ENCODE measurements at regions not wholly inside any gene's neighbourhood (a gene's known extent, or its start where the extent isn't known, plus 50 kb on each side); places are given as distances from the start of the nearest gene placed in this dataset.
"Not testable (repeated sequence)": the region's sequence is repeated elsewhere in the genome, so short reads cannot be mapped to it uniquely, and the experiment has no call there.

DNA sequence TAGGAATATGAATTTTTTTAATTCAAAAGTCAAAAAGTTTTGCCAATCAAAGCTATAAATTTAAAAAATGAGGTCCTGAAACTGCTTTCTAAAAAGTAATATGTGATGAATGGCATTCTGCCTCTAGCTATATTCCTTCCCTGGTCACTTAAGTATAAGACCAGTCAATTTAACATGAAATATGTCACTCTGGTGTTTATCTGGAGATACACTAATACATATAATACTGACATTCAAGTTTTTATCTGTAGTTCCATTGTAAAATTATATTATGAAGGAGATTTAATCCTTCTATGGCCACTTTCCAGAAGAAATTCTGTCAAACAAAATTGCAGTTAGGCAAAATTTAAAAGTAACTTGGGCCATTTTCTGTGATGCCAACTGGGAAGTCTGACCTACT lies 236.8 kb downstream of the CNTN3 start:
- H3K4me3 ChIP-seq = no peak overlapping the region
- TF ChIP-seq, protein P1, sequence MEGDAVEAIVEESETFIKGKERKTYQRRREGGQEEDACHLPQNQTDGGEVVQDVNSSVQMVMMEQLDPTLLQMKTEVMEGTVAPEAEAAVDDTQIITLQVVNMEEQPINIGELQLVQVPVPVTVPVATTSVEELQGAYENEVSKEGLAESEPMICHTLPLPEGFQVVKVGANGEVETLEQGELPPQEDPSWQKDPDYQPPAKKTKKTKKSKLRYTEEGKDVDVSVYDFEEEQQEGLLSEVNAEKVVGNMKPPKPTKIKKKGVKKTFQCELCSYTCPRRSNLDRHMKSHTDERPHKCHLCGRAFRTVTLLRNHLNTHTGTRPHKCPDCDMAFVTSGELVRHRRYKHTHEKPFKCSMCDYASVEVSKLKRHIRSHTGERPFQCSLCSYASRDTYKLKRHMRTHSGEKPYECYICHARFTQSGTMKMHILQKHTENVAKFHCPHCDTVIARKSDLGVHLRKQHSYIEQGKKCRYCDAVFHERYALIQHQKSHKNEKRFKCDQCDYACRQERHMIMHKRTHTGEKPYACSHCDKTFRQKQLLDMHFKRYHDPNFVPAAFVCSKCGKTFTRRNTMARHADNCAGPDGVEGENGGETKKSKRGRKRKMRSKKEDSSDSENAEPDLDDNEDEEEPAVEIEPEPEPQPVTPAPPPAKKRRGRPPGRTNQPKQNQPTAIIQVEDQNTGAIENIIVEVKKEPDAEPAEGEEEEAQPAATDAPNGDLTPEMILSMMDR (IDR thresholded peaks at IDR 0.05; ENCODE audit: control extremely low read depth, extremely low read depth) = no peak
- no peak overlapping the region for H3K27ac ChIP-seq (ENCODE audit: low read depth in 1 of 2, low read length in 1 of 2)
- H3K4me1 ChIP-seq (ENCODE audit: control insufficient read depth in 5 of 5, insufficient read depth in 5 of 5, low read length in 5 of 5) = no peaks in the 10 kb centered on the region
- no peaks in the 10 kb centered on the region for H3K36me3 ChIP-seq (ENCODE audit: control insufficient read depth in 4 of 4, insufficient read depth in 4 of 4, low read length in 4 of 4)
- no peak for ATAC-seq (ENCODE audit: insufficient read depth, low FRiP score)
- no peaks in the 10 kb centered on the region for H3K27me3 ChIP-seq (ENCODE audit: control insufficient read depth in 3 of 3, insufficient read depth in 3 of 3, low read length in 2 of 3)
- DNase-seq = no peak
- no peaks in the 10 kb centered on the region for H3K9me3 ChIP-seq (ENCODE audit: control insufficient read depth in 4 of 4, insufficient read depth in 3 of 4, low read length in 3 of 4)
- H3K9ac ChIP-seq (ENCODE audit: insufficient read depth in 1 of 2, low read length in 2 of 2) = no peak overlapping the region

DNA sequence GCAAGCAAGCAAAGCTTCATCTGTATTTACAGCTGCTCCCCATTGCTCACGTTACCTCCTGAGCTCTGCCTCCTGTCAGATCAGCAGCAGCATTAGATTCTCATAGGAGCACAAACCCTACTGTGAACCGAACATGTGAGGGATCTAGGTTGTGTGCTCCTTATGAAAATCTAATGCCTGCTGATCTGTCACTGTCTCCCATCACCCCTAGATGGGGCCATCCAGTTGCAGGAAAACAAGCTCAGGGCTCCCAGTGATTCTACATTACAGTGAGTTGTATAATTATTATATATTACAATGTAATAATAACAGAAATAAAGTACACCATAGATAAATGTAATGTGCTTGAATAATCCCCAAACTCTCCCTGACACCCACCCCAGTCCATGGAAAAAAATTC lies 238.1 kb downstream of the CNTN3 start:
- not testable (repeated sequence) for ATAC-seq (ENCODE audit: insufficient read depth, low FRiP score); H3K4me1 ChIP-seq (ENCODE audit: control insufficient read depth in 5 of 5, insufficient read depth in 5 of 5, low read length in 5 of 5); H3K9ac ChIP-seq (ENCODE audit: insufficient read depth in 1 of 2, low read length in 2 of 2); H3K27me3 ChIP-seq (ENCODE audit: control insufficient read depth in 3 of 3, insufficient read depth in 3 of 3, low read length in 2 of 3); H3K4me3 ChIP-seq; H3K36me3 ChIP-seq (ENCODE audit: control insufficient read depth in 4 of 4, insufficient read depth in 4 of 4, low read length in 4 of 4); H3K9me3 ChIP-seq (ENCODE audit: control insufficient read depth in 4 of 4, insufficient read depth in 3 of 4, low read length in 3 of 4); DNase-seq; H3K27ac ChIP-seq (ENCODE audit: low read depth in 1 of 2, low read length in 1 of 2)
- 85 to 96% methylated on average over 2 of the region's 2 CpGs for WGBS, 2 donors

GRCh38 chr3:74375653-74376052 lies 238.8 kb downstream of the CNTN3 start:
- DNase-seq (no peak), ATAC-seq (ENCODE audit: insufficient read depth, low FRiP score) (no peak)
- Histone ChIP-seq H3K27ac (ENCODE audit: low read depth in 1 of 2, low read length in 1 of 2) (no peak overlapping the region), H3K4me3 (no peak overlapping the region), H3K27me3 (ENCODE audit: control insufficient read depth in 3 of 3, insufficient read depth in 3 of 3, low read length in 2 of 3) (no peaks in the 10 kb centered on the region), H3K9ac (ENCODE audit: insufficient read depth in 1 of 2, low read length in 2 of 2) (no peak overlapping the region), H3K4me1 (ENCODE audit: control insufficient read depth in 5 of 5, insufficient read depth in 5 of 5, low read length in 5 of 5) (no peaks in the 10 kb centered on the region), H3K36me3 (ENCODE audit: control insufficient read depth in 4 of 4, insufficient read depth in 4 of 4, low read length in 4 of 4) (no peaks in the 10 kb centered on the region), H3K9me3 (ENCODE audit: control insufficient read depth in 4 of 4, insufficient read depth in 3 of 4, low read length in 3 of 4) (no peaks in the 10 kb centered on the region)
- WGBS, 2 donors = 94 to 96% methylated on average over 1 of the region's 1 CpG
- TF ChIP-seq, protein P1 (IDR thresholded peaks at IDR 0.05; ENCODE audit: control extremely low read depth, extremely low read depth) = no peak

GRCh38 chr3:74372743-74373142 lies 241.7 kb downstream of the CNTN3 start:
- TF ChIP-seq, protein P1 (IDR thresholded peaks at IDR 0.05; ENCODE audit: control extremely low read depth, extremely low read depth) = no peak

More at GRCh38 chr3:74372743-74373142, 241.7 kb downstream of the CNTN3 start:
- H3K27me3 ChIP-seq (ENCODE audit: control insufficient read depth in 3 of 3, insufficient read depth in 3 of 3, low read length in 2 of 3) = no peaks in the 10 kb centered on the region
- 86 to 88% methylated on average over 2 of the region's 2 CpGs for WGBS, 2 donors
- H3K4me3 ChIP-seq = no peak overlapping the region
- H3K36me3 ChIP-seq (ENCODE audit: control insufficient read depth in 4 of 4, insufficient read depth in 4 of 4, low read length in 4 of 4) = no peaks in the 10 kb centered on the region
- no peak overlapping the region for H3K9ac ChIP-seq (ENCODE audit: insufficient read depth in 1 of 2, low read length in 2 of 2)
- H3K4me1 ChIP-seq (ENCODE audit: control insufficient read depth in 5 of 5, insufficient read depth in 5 of 5, low read length in 5 of 5) = no peaks in the 10 kb centered on the region
- no peak for DNase-seq
- no peaks in the 10 kb centered on the region for H3K9me3 ChIP-seq (ENCODE audit: control insufficient read depth in 4 of 4, insufficient read depth in 3 of 4, low read length in 3 of 4)
- no peak for ATAC-seq (ENCODE audit: insufficient read depth, low FRiP score)
- no peak overlapping the region for H3K27ac ChIP-seq (ENCODE audit: low read depth in 1 of 2, low read length in 1 of 2)

Data from lung (tissue), 11 donors.